Trophoblast cell (in vitro differentiated cells and primary cell): ENCODE measurements at regions not wholly inside any gene's neighbourhood (a gene's known extent, or its start where the extent isn't known, plus 50 kb on each side); places are given as distances from the start of the nearest gene placed in this dataset.

ENCODE experiments used
- DNase-seq, 2 donors: peaks; one replicate each; pipeline ENCODE4 v3.0.0-alpha.2; 2016
- H2AFZ ChIP-seq: 2 replicates; pipeline ENCODE4 v1.6.1; 2013; ENCODE audit warnings: low read length, moderate library complexity, mild to moderate bottlenecking; ENCODE audit not compliant: insufficient read depth, poor library complexity
- H2AK5ac ChIP-seq: 2 replicates; pipeline ENCODE4 v1.6.1; 2013; ENCODE audit warnings: mild to moderate bottlenecking, low read length
- H2BK120ac ChIP-seq: 2 replicates; pipeline ENCODE4 v1.6.1; 2013; ENCODE audit warnings: low read length, mild to moderate bottlenecking, moderate library complexity; ENCODE audit not compliant: insufficient read depth, poor library complexity
- H2BK12ac ChIP-seq: 2 replicates; pipeline ENCODE4 v1.6.1; 2013; ENCODE audit warnings: mild to moderate bottlenecking, low read length, moderate library complexity
- H2BK5ac ChIP-seq: 2 replicates; pipeline ENCODE4 v1.6.1; 2013; ENCODE audit warnings: low read length, low read depth, moderate library complexity, mild to moderate bottlenecking; ENCODE audit not compliant: poor library complexity
- H3K14ac ChIP-seq: 2 replicates; pipeline ENCODE4 v1.6.1; 2013; ENCODE audit warnings: mild to moderate bottlenecking, low read length
- H3K18ac ChIP-seq: 2 replicates; pipeline ENCODE4 v1.6.1; 2013; ENCODE audit warnings: mild to moderate bottlenecking, low read length
- H3K23ac ChIP-seq: 2 replicates; pipeline ENCODE4 v1.6.1; 2013; ENCODE audit warnings: low read length
- H3K27ac ChIP-seq: 2 replicates; pipeline ENCODE4 v1.5.1; 2013; ENCODE audit warnings: low read depth, mild to moderate bottlenecking, inconsistent platforms, low read length, moderate library complexity
- H3K27me3 ChIP-seq: 2 replicates; pipeline ENCODE4 v1.6.1; 2013; ENCODE audit warnings: inconsistent platforms, mild to moderate bottlenecking, low read length, moderate library complexity; ENCODE audit not compliant: insufficient read depth
- H3K36me3 ChIP-seq, 2 experiments: 1 replicate in 1 of 2; 2 replicates in 1 of 2; pipeline ENCODE4 v1.6.1; 2013; ENCODE audit warnings: low read length in 2 of 2, mild to moderate bottlenecking in 2 of 2, moderate library complexity in 1 of 2; ENCODE audit not compliant: insufficient read depth in 2 of 2, control insufficient read depth in 1 of 2
- H3K4ac ChIP-seq: 2 replicates; pipeline ENCODE4 v1.6.1; 2013; ENCODE audit warnings: low read depth, mild to moderate bottlenecking, low read length, moderate library complexity
- H3K4me1 ChIP-seq, 2 experiments: 1 replicate in 1 of 2; 2 replicates in 1 of 2; pipeline ENCODE4 v1.6.1; 2013; ENCODE audit warnings: low read length in 2 of 2, mild to moderate bottlenecking in 2 of 2, moderate library complexity in 1 of 2; ENCODE audit not compliant: insufficient read depth in 2 of 2, control insufficient read depth in 1 of 2
- H3K4me2 ChIP-seq: 2 replicates; pipeline ENCODE4 v1.6.1; 2013; ENCODE audit warnings: inconsistent platforms, mild to moderate bottlenecking, low read length, moderate library complexity
- H3K4me3 ChIP-seq: 2 replicates; pipeline ENCODE4 v1.5.1; 2013; ENCODE audit warnings: mild to moderate bottlenecking, low read depth, low read length, inconsistent platforms
- H3K79me1 ChIP-seq: one replicate; pipeline ENCODE4 v1.6.1; 2013; ENCODE audit warnings: low read length
- H3K79me2 ChIP-seq: 2 replicates; pipeline ENCODE4 v1.6.1; 2013; ENCODE audit warnings: low read length, mild to moderate bottlenecking; ENCODE audit not compliant: control insufficient read depth, insufficient read depth, poor library complexity
- H3K9ac ChIP-seq: 2 replicates; pipeline ENCODE4 v1.6.1; 2013; ENCODE audit warnings: mild to moderate bottlenecking, low read length
- H3K9me3 ChIP-seq: 2 replicates; pipeline ENCODE4 v1.6.1; 2013; ENCODE audit warnings: low read depth, mild to moderate bottlenecking, control low read depth, inconsistent platforms, low read length; ENCODE audit not compliant: insufficient read depth
- H4K12ac ChIP-seq: 2 replicates; pipeline ENCODE4 v1.6.1; 2013; ENCODE audit warnings: low read depth, mild to moderate bottlenecking, low read length, moderate library complexity
- H4K8ac ChIP-seq: 2 replicates; pipeline ENCODE4 v1.6.1; 2013; ENCODE audit warnings: low read depth, mild to moderate bottlenecking, low read length, moderate library complexity
- H4K91ac ChIP-seq: one replicate; pipeline ENCODE4 v1.6.1; 2013; ENCODE audit warnings: low read depth, mild to moderate bottlenecking, low read length, moderate library complexity
- WGBS: extraction: QIAGEN DNeasy Blood & Tissue Kit; methylation state at CpG from one replicate; pipeline ENCODE4 v1.1.7; 2013; ENCODE audit warnings: missing lambda C conversion rate; ENCODE audit not compliant: insufficient read length, insufficient coverage; ENCODE audit errors: extremely low coverage; 5-methylcytosine and 5-hydroxymethylcytosine counted together

DNA sequence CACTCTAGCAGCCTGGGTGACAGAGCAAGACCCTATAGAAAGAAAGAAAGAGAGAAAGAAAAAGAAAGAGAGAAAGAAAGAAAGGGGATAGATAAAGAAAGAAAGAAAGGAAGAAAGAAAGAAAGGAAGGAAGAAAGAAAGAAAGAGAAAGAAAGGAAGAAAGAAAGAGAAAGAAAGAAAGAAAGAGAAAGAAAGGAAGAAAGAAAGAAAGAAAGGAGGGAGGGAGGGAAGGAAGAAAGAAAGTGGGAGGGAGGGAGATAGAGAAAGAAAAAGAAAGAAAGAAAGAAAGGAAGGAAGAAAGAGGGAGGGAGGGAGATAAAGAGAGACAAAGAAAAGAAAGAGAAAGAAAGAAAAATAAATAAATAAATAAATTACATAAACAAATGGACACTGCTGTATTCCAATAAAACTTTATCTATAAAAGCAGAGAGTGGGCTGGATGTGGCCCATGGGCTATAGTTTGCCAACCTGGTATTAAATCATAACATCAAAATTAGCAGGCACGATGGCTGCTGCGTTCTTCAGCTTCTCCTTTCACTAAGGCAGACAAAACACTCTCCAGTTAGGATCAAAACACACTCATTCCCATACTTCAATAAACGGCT, 165.0 kb downstream of the ZNF674 start:
- no peak overlapping the region for H2AFZ ChIP-seq
- no peak overlapping the region for H4K8ac ChIP-seq
- no peaks in the 10 kb centered on the region for H3K9me3 ChIP-seq
- H3K23ac ChIP-seq = no peak overlapping the region
- H3K4me1 ChIP-seq = peaks cover 0 to 2% of the 10 kb centered on the region in 2 experiments
- H3K4me3 ChIP-seq = no peak overlapping the region
- no peaks in the 10 kb centered on the region for H3K27me3 ChIP-seq
- H3K4me2 ChIP-seq = no peak overlapping the region
- WGBS = no CpG with 5 or more reads among the region's 3 CpGs
- no peaks in the 10 kb centered on the region for H3K36me3 ChIP-seq
- no peaks in the 10 kb centered on the region for H3K79me1 ChIP-seq
- no peak overlapping the region for H2BK12ac ChIP-seq
- DNase-seq = no peak
- H3K4ac ChIP-seq = no peak overlapping the region
- H4K12ac ChIP-seq = no peak overlapping the region
- H3K14ac ChIP-seq = no peak overlapping the region
- no peak overlapping the region for H2BK5ac ChIP-seq
- H4K91ac ChIP-seq = no peak overlapping the region
- H3K18ac ChIP-seq = no peak overlapping the region
- no peak overlapping the region for H2AK5ac ChIP-seq
- H3K79me2 ChIP-seq = no peaks in the 10 kb centered on the region
- no peak overlapping the region for H3K9ac ChIP-seq
- H2BK120ac ChIP-seq = no peak overlapping the region
- no peak overlapping the region for H3K27ac ChIP-seq

DNA sequence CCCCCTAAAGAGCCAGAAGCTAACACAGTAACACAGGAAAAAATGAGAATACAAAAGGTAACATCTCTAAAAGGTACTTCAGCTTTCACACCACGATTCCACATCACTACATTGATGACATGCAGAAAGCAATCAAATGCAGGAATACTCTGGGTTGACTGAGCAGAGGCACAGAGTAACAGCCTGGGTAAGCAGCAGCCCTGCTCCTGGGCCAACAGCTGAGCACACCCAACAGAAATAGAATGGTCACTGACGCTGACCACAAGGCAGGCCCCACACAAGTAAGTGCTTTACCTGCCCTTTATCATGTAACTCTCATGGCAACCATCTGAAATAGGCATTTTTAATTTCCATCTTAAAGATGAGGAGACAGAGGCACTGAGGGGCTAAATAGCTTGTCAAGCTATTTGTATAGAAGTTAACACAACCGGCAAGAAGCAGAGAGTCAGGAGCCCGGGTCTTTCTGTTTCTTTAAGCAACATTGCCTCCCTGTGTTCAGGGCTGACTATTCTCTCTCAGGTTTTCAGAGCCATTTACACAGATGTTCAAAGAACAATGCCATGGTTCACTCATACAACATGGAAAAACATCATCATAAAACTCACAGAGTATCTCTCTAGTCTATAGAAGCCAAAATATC, 168.9 kb downstream of the ZNF674 start:
- peak overlapping the region; percentile 64 for H4K91ac ChIP-seq
- H3K79me1 ChIP-seq = peaks cover 2% of the 10 kb centered on the region
- no peaks in the 10 kb centered on the region for H3K9me3 ChIP-seq
- H3K23ac ChIP-seq = no peak overlapping the region
- peak; percentile 4 to 43 for DNase-seq
- H3K36me3 ChIP-seq = no peaks in the 10 kb centered on the region
- no peak overlapping the region for H3K4me2 ChIP-seq
- no peak overlapping the region for H4K12ac ChIP-seq
- no peaks in the 10 kb centered on the region for H3K27me3 ChIP-seq
- peak overlapping the region; percentile 63 for H2BK120ac ChIP-seq
- no peak overlapping the region for H2BK12ac ChIP-seq
- no CpG with 5 or more reads among the region's 4 CpGs for whole genome bisulfite sequencing
- H2BK5ac ChIP-seq = peak overlapping the region; percentile 57
- H2AK5ac ChIP-seq = no peak overlapping the region
- no peak overlapping the region for H3K9ac ChIP-seq
- H3K4me1 ChIP-seq = peaks cover 0 to 2% of the 10 kb centered on the region in 2 experiments
- no peak overlapping the region for H2AFZ ChIP-seq
- H3K4me3 ChIP-seq = no peak overlapping the region
- no peak overlapping the region for H3K14ac ChIP-seq
- no peak overlapping the region for H4K8ac ChIP-seq
- H3K27ac ChIP-seq = no peak overlapping the region
- no peak overlapping the region for H3K4ac ChIP-seq
- H3K79me2 ChIP-seq = no peaks in the 10 kb centered on the region
- no peak overlapping the region for H3K18ac ChIP-seq

DNA sequence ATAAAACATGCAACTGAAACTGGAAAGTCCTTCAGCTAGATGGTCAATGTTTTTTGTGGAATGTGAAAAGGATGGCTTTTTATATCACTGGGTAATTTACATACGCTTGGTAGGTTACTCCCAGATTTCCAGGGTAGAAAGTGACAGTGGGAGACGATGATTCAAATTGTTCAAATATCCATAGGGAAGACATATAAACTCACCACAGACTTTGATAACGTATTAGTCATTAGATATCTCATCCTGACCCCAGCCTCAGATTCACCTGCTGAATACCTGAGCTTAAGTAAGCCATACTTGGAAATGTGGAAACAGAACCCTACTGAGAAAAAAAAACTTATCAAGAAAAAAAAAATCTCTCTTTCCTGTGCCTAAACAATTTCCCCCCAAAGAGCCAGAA, 169.4 kb downstream of the ZNF674 start:
- Histone ChIP-seq H3K9me3 (no peaks in the 10 kb centered on the region), H3K23ac (no peak overlapping the region), H2BK12ac (no peak overlapping the region), H2BK5ac (no peak overlapping the region), H2BK120ac (no peak overlapping the region), H2AK5ac (no peak overlapping the region), H3K4me2 (no peak overlapping the region), H3K9ac (no peak overlapping the region), H3K27me3 (no peaks in the 10 kb centered on the region), H3K18ac (no peak overlapping the region), H3K79me2 (no peaks in the 10 kb centered on the region), H4K12ac (no peak overlapping the region), H3K36me3 (no peaks in the 10 kb centered on the region), H3K4me3 (no peak overlapping the region), H3K4ac (no peak overlapping the region), H3K79me1 (peaks cover 3% of the 10 kb centered on the region), H3K4me1 (peaks cover 0 to 2% of the 10 kb centered on the region in 2 experiments), H4K8ac (no peak overlapping the region), H3K27ac (no peak overlapping the region), H3K14ac (no peak overlapping the region), H2AFZ (no peak overlapping the region), H4K91ac (no peak overlapping the region)
- no peak for DNase-seq
- no CpG with 5 or more reads among the region's 3 CpGs for WGBS

GRCh38 chrX:46374371-46374770, 170.8 kb downstream of the ZNF674 start:
- Histone ChIP-seq H3K9me3 (no peaks in the 10 kb centered on the region), H3K9ac (no peak overlapping the region), H3K4me1 (peaks cover 0 to 2% of the 10 kb centered on the region in 2 experiments), H4K91ac (no peak overlapping the region), H4K12ac (no peak overlapping the region), H3K14ac (no peak overlapping the region), H3K27me3 (no peaks in the 10 kb centered on the region), H3K27ac (no peak overlapping the region), H3K4ac (no peak overlapping the region), H3K18ac (no peak overlapping the region), H3K79me1 (peaks cover 3% of the 10 kb centered on the region), H2BK12ac (no peak overlapping the region), H3K23ac (no peak overlapping the region), H2AFZ (no peak overlapping the region), H3K79me2 (no peaks in the 10 kb centered on the region), H3K36me3 (no peaks in the 10 kb centered on the region), H3K4me2 (no peak overlapping the region), H3K4me3 (no peak overlapping the region), H2BK120ac (no peak overlapping the region), H2BK5ac (no peak overlapping the region), H2AK5ac (no peak overlapping the region), H4K8ac (no peak overlapping the region)
- no CpG with 5 or more reads among the region's 1 CpG for WGBS
- no peak for DNase-seq
